GM23338 (cell line): ENCODE measurements at regions not wholly inside any gene's neighbourhood (a gene's known extent, or its start where the extent isn't known, plus 50 kb on each side); places are given as distances from the start of the nearest gene placed in this dataset.

Source experiments
- ATAC-seq: fragments of 200-7000 bp; cut with Tn5 transposase; 3 replicates; pipeline ENCODE4 v1.9.1; 2020
- DNase-seq: peaks from one replicate; pipeline ENCODE4 v3.0.0-alpha.2; 2015; ENCODE audit warnings: low spot score
- H2AFZ ChIP-seq: fragments of 200-600 bp; sonication (generic); 2 replicates; pipeline ENCODE4 v1.8.0; 2016; ENCODE audit warnings: antibody characterized with exemption, mild to moderate bottlenecking, moderate library complexity
- H3F3A ChIP-seq: fragments of 200-600 bp; sonication (generic); replicated peaks from 2 replicates; pipeline ENCODE4 v1.8.0; 2017; ENCODE audit warnings: antibody characterized with exemption, mixed run types, low read depth
- H3K27ac ChIP-seq: fragments of 200-600 bp; sonication (generic); 2 replicates; pipeline ENCODE4 v1.6.1; 2016; ENCODE audit warnings: low read depth
- H3K27me3 ChIP-seq: fragments of 200-600 bp; sonication (generic); 2 replicates; pipeline ENCODE4 v1.8.0; 2016; ENCODE audit warnings: mild to moderate bottlenecking, mixed run types, moderate library complexity; ENCODE audit not compliant: insufficient read depth
- H3K36me3 ChIP-seq: fragments of 200-600 bp; sonication (generic); 2 replicates; pipeline ENCODE4 v1.8.0; 2016; ENCODE audit warnings: mild to moderate bottlenecking; ENCODE audit not compliant: insufficient read depth
- H3K4me1 ChIP-seq: fragments of 200-600 bp; sonication (generic); 2 replicates; pipeline ENCODE4 v1.8.0; 2016; ENCODE audit warnings: mild to moderate bottlenecking, moderate library complexity; ENCODE audit not compliant: insufficient read depth
- H3K4me2 ChIP-seq: fragments of 200-600 bp; sonication (generic); 2 replicates; pipeline ENCODE4 v1.7.1; 2017; ENCODE audit warnings: mixed run types
- H3K4me3 ChIP-seq: fragments of 200-600 bp; sonication (generic); 2 replicates; pipeline ENCODE4 v1.6.1; 2016; ENCODE audit warnings: mixed run types
- H3K79me2 ChIP-seq: fragments of 200-600 bp; sonication (generic); replicated peaks from 2 replicates; pipeline ENCODE4 v1.8.0; 2017; ENCODE audit warnings: mild to moderate bottlenecking; ENCODE audit not compliant: insufficient read depth
- H3K9me2 ChIP-seq: fragments of 200-600 bp; sonication (generic); 2 replicates; pipeline ENCODE4 v1.8.0; 2017; ENCODE audit not compliant: insufficient read depth
- H4K20me1 ChIP-seq: fragments of 200-600 bp; sonication (generic); replicated peaks from 2 replicates; pipeline ENCODE4 v1.8.0; 2017; ENCODE audit warnings: mild to moderate bottlenecking; ENCODE audit not compliant: insufficient read depth
- H3K27ac Mint-ChIP-seq: 2 replicates; pipeline ENCODE4 v1.8.0; 2020; ENCODE audit warnings: inconsistent platforms, mild to moderate bottlenecking, moderate library complexity, mixed read lengths
- H3K27me3 Mint-ChIP-seq: 3 replicates; pipeline ENCODE4 v1.8.0; 2022; ENCODE audit warnings: low read depth, mild to moderate bottlenecking, moderate library complexity, mixed read lengths, inconsistent platforms; ENCODE audit not compliant: insufficient read depth, poor library complexity
- H3K36me3 Mint-ChIP-seq: 3 replicates; pipeline ENCODE4 v1.8.0; 2021; ENCODE audit warnings: low read depth, mild to moderate bottlenecking, inconsistent platforms, moderate library complexity, mixed read lengths
- H3K4me1 Mint-ChIP-seq: 3 replicates; pipeline ENCODE4 v1.8.0; 2020; ENCODE audit warnings: mild to moderate bottlenecking, inconsistent platforms, mixed read lengths
- H3K4me3 Mint-ChIP-seq: 3 replicates; pipeline ENCODE4 v1.8.0; 2021; ENCODE audit warnings: moderate library complexity, mild to moderate bottlenecking, inconsistent platforms, mixed read lengths
- H3K9me3 Mint-ChIP-seq: 3 replicates; pipeline ENCODE4 v1.8.0; 2020; ENCODE audit warnings: moderate library complexity, mild to moderate bottlenecking, inconsistent platforms, mixed read lengths
- CREB1 ChIP-seq: fragments of 250-450 bp; sonication (Bioruptor Pico); IDR thresholded peaks from 2 replicates; pipeline ENCODE4 v1.5.0; 2020; ENCODE audit warnings: low read depth, mild to moderate bottlenecking, moderate library complexity
- CTCF ChIP-seq, 2 experiments: fragments of 200-600 bp in 1 of 2; sonication (generic) in 1 of 2; conservative IDR thresholded peaks; 2 replicates each; pipeline versions ENCODE4 v1.5.1 to v1.6.1; 2016 to 2017; ENCODE audit warnings: antibody characterized with exemption in 2 of 2, low read depth in 2 of 2, mild to moderate bottlenecking in 2 of 2, moderate library complexity in 1 of 2
- ETS1 ChIP-seq: IDR thresholded peaks from 2 replicates; pipeline ENCODE4 v1.6.1; 2016; ENCODE audit warnings: antibody characterized with exemption
- EZH2 ChIP-seq: fragments of 200-600 bp; sonication (generic); IDR thresholded peaks from one replicate; pipeline ENCODE4 v1.8.0; 2017; ENCODE audit warnings: antibody characterized with exemption, mild to moderate bottlenecking, low read depth; ENCODE audit not compliant: unreplicated experiment
- EZH2phosphoT487 ChIP-seq: fragments of 200-600 bp; sonication (generic); IDR thresholded peaks from one replicate; pipeline ENCODE4 v1.8.1; 2018; ENCODE audit warnings: antibody characterized with exemption; ENCODE audit not compliant: unreplicated experiment
- JUNB ChIP-seq: IDR thresholded peaks from one replicate; pipeline ENCODE4 v1.6.1; 2016; ENCODE audit warnings: antibody characterized with exemption; ENCODE audit not compliant: unreplicated experiment
- NANOG ChIP-seq: IDR thresholded peaks from 2 replicates; pipeline ENCODE4 v1.6.1; 2016; ENCODE audit warnings: antibody characterized with exemption, borderline replicate concordance
- POLR2AphosphoS5 ChIP-seq: IDR thresholded peaks from 2 replicates; pipeline ENCODE4 v1.6.1; 2016; ENCODE audit warnings: antibody characterized with exemption, low read depth
- REST ChIP-seq: IDR thresholded peaks from one replicate; pipeline ENCODE4 v1.6.1; 2018; ENCODE audit warnings: antibody characterized with exemption; ENCODE audit not compliant: unreplicated experiment
- STAT1 ChIP-seq: IDR thresholded peaks from one replicate; pipeline ENCODE4 v1.6.1; 2016; ENCODE audit warnings: antibody characterized with exemption; ENCODE audit not compliant: unreplicated experiment
- ZNF114 ChIP-seq: fragments of 250-450 bp; sonication (Bioruptor Pico); IDR thresholded peaks from 2 replicates; pipeline ENCODE4 v1.5.0; 2020; ENCODE audit warnings: mild to moderate bottlenecking, moderate library complexity
- ZNF331 ChIP-seq: fragments of 250-450 bp; sonication (Bioruptor Pico); IDR thresholded peaks from 2 replicates; pipeline ENCODE4 v1.5.0; 2020; ENCODE audit warnings: low read depth, mild to moderate bottlenecking, moderate library complexity
- ZNF462 ChIP-seq: fragments of 250-450 bp; sonication (Bioruptor Pico); IDR thresholded peaks from 2 replicates; pipeline ENCODE4 v1.5.0; 2020; ENCODE audit warnings: mild to moderate bottlenecking, moderate library complexity

GRCh38 chr16:27617665-27618064, 67.7 kb downstream of the KATNIP start:
- TF ChIP-seq EZH2phosphoT487 (no peak), EZH2 (no peak), JUNB (no peak), ETS1 (no peak), ZNF331 (CRISPR knock-in tag) (no peak), ZNF114 (CRISPR knock-in tag) (no peak), ZNF462 (no peak), CTCF (conservative IDR thresholded peaks at IDR 0.05; ENCODE audit: low read depth in 2 of 2) (no peak), POLR2AphosphoS5 (no peak), REST (no peak), CREB1 (CRISPR knock-in tag) (no peak), NANOG (no peak), STAT1 (no peak)
- H2AFZ ChIP-seq: no peak overlapping the region
- H3K4me3 ChIP-seq: no peak overlapping the region
- H3K4me2 ChIP-seq: no peak overlapping the region
- no peaks in the 10 kb centered on the region; the same call in 1 of the 2 replicates for H4K20me1 ChIP-seq
- Mint-ChIP-seq H3K4me1 (peaks cover 13% of the 10 kb centered on the region), H3K9me3 (no peaks in the 10 kb centered on the region), H3K36me3 (peaks cover 4% of the 10 kb centered on the region; the same call in 2 of the 3 replicates), H3K27me3 (no peaks in the 10 kb centered on the region), H3K27ac (no peak overlapping the region), H3K4me3 (no peak overlapping the region)
- peaks cover 2% of the 10 kb centered on the region; the same call in 1 of the 2 replicates for H3K4me1 ChIP-seq
- no peak overlapping the region for H3K27ac ChIP-seq
- no peaks in the 10 kb centered on the region for H3F3A ChIP-seq
- H3K79me2 ChIP-seq: no peaks in the 10 kb centered on the region
- H3K27me3 ChIP-seq: no peaks in the 10 kb centered on the region
- ATAC-seq: no peak
- H3K36me3 ChIP-seq: no peaks in the 10 kb centered on the region
- DNase-seq: no peak
- H3K9me2 ChIP-seq: no peaks in the 10 kb centered on the region
